ENCODE measurements at regions not wholly inside any gene's neighbourhood (a gene's known extent, or its start where the extent isn't known, plus 50 kb on each side); places are given as distances from the start of the nearest gene placed in this dataset.
"Not testable (repeated sequence)": the region's sequence is repeated elsewhere in the genome, so short reads cannot be mapped to it uniquely, and the experiment has no call there.

DNA sequence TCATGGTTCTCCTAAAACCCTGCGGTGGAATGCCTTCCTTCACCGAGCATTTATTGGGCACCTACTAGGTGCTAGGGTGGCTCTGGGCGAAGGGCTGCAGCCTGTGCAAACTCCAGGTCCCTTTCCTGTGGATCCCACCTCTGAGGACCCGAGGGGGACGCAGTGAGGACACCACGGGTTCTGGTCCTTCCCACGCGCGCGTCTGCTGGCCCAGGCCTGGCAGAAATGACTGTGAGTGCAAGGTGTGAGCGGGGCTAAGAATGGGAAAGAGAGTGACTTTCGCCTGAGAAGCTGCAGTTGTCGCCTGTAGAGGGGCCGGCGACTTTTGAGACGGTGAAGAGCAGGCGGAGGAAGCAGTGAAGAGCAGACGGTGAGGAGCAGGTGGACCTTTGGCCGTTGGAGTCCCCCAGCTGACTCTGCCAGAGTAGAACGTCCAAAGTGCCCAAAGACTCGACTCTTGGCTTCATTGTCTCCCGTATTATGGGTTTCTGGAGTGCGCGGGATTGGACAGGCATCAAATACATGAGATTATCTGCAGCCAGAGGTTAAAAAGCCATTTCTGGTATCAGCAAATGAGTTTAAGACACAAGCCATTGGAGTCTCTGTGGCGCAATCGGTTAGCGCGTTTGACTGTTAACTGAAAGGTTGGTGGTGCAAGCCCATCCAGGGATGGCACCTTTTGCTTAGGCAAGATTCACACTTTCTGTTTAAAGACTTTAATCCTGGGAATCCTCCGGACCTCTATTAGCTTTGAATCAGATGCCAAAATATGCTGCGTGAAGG is 78.1 kb downstream of the PPIAL4G start:
- not testable (repeated sequence) for H3K4me2 ChIP-seq (ENCODE audit: insufficient read depth, low read length); H3K36me3 ChIP-seq (ENCODE audit: insufficient read depth, low read length); H4K20me1 ChIP-seq (ENCODE audit: insufficient read depth, low read length); H3K27me3 ChIP-seq (ENCODE audit: insufficient read depth, low read length, poor library complexity); H3K79me2 ChIP-seq (ENCODE audit: insufficient read depth, low read length); H3K9ac ChIP-seq (ENCODE audit: low read depth, low read length); H3K4me3 ChIP-seq (ENCODE audit: low read depth in 1 of 2, low read length in 2 of 2); H3K27ac ChIP-seq (ENCODE audit: low read length); H3K9me3 ChIP-seq (ENCODE audit: insufficient read depth, low read length, severe bottlenecking); DNase-seq; ATAC-seq (ENCODE audit: insufficient read depth, low read depth); H2AFZ ChIP-seq (ENCODE audit: low read depth, low read length)
- H3K4me1 ChIP-seq (ENCODE audit: insufficient read depth, low read length): peaks cover 13% of the 10 kb centered on the region

DNA sequence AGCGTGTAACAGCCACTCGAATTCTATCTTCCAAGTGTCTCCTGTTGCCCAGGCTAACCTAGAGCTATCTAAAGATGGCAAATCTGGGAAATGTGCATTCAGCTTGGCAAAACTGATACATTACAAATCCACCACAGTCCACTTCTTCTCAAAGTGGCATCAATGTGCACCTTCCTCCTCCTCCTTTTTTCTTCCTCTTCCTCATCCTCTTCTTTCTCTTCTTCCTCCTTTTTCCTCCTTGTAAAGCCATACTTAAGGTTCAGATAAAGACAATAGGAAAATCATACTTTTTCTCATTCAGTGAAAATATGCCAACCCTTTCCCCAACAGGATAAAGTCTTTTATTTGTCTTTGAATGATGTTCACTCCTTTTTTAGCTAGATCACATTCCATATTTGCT is 79.2 kb downstream of the PPIAL4G start:
- not testable (repeated sequence) for H3K79me2 ChIP-seq (ENCODE audit: insufficient read depth, low read length); H3K4me2 ChIP-seq (ENCODE audit: insufficient read depth, low read length); H3K27me3 ChIP-seq (ENCODE audit: insufficient read depth, low read length, poor library complexity); H3K9ac ChIP-seq (ENCODE audit: low read depth, low read length); DNase-seq; H3K36me3 ChIP-seq (ENCODE audit: insufficient read depth, low read length); H2AFZ ChIP-seq (ENCODE audit: low read depth, low read length); H3K27ac ChIP-seq (ENCODE audit: low read length); H4K20me1 ChIP-seq (ENCODE audit: insufficient read depth, low read length); ATAC-seq (ENCODE audit: insufficient read depth, low read depth); H3K4me3 ChIP-seq (ENCODE audit: low read depth in 1 of 2, low read length in 2 of 2); H3K9me3 ChIP-seq (ENCODE audit: insufficient read depth, low read length, severe bottlenecking)
- H3K4me1 ChIP-seq (ENCODE audit: insufficient read depth, low read length): peaks cover 13% of the 10 kb centered on the region

DNA sequence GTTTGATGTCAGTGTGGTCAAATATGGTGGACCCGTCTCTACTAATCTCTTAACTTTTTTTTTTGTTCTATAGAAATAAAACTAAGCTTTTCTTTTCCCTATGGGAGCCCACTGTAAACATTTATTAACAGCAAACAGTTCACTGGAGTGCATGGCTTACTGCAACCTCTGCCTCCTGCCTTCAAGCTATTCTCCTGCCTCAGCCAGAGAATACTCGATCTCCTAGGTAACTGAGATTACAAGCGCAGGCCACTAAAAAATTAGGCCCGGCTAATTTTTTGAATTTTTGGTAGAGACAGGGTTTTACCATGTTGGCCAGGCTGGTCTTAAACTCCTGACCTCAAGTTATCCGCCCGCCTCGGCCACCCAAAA is 80.0 kb downstream of the PPIAL4G start:
- not testable (repeated sequence) for H3K79me2 ChIP-seq (ENCODE audit: insufficient read depth, low read length); H4K20me1 ChIP-seq (ENCODE audit: insufficient read depth, low read length); DNase-seq; ATAC-seq (ENCODE audit: insufficient read depth, low read depth); H3K27ac ChIP-seq (ENCODE audit: low read length); H3K9me3 ChIP-seq (ENCODE audit: insufficient read depth, low read length, severe bottlenecking); H3K27me3 ChIP-seq (ENCODE audit: insufficient read depth, low read length, poor library complexity); H3K36me3 ChIP-seq (ENCODE audit: insufficient read depth, low read length)
- H3K4me2 ChIP-seq (ENCODE audit: insufficient read depth, low read length): peak overlapping the region; percentile 71
- peak overlapping the region in 1 of 2 experiments; percentile 60; a peak in 3 of 4 replicates for H3K4me3 ChIP-seq (ENCODE audit: low read depth in 1 of 2, low read length in 2 of 2)
- peak overlapping the region; percentile 36; the same call in 1 of the 2 replicates for H2AFZ ChIP-seq (ENCODE audit: low read depth, low read length)
- peaks cover 13% of the 10 kb centered on the region for H3K4me1 ChIP-seq (ENCODE audit: insufficient read depth, low read length)
- H3K9ac ChIP-seq (ENCODE audit: low read depth, low read length): peak overlapping the region; percentile 57

DNA sequence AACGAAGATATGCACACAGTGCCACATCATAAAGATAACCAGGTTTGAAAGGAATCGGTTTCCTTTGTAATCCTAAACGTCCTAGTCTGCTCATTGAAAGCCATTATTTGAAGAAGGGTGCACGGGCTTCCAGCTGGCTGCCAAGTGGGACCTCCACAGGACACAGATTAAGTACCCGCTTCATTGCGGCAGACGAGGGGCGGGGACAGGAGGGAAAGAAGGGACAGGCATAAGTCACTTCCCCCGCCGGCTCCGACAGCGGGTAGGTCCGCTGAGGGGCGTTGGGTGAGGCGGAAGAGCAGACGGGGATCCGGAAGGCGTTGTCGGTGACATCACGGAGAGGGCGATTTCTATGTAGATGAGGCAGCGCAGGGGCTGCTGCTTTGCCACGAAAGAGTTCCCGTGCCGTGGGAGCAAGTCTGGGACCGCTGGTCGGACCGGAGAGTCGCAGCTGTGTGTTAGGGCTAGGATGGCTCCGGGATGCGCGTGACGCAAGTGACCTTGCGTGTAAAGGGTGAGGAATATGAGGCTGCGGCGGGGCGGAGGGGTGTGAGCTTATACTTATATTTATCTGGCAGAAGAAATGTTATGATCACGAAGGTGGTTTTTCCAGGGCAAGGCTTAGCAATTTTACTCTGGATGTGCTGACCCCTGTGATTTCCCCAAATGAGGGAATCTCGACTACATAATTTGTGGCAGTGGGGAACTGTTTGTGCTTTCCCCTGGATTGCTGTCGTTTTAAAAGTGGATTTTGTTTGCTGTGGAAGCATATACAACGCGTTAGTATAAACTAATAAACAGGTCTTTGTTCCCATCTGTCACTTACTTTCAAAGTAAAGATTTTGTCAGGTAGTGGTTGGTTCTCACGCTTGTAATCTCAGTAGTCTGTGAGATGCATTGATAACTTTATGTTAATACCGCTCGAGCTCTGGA is 80.7 kb downstream of the PPIAL4G start:
- Histone ChIP-seq H3K27ac (ENCODE audit: low read length) (peak overlapping the region; percentile 38), H3K4me1 (ENCODE audit: insufficient read depth, low read length) (peaks cover 16% of the 10 kb centered on the region), H3K4me3 (ENCODE audit: low read depth in 1 of 2, low read length in 2 of 2) (peak overlapping the region; percentile 34 to 60; a peak in 3 of 4 replicates), H3K9ac (ENCODE audit: low read depth, low read length) (peak overlapping the region; percentile 57), H3K4me2 (ENCODE audit: insufficient read depth, low read length) (peak overlapping the region; percentile 71), H2AFZ (ENCODE audit: low read depth, low read length) (peak overlapping the region; percentile 79)
- ATAC-seq (ENCODE audit: insufficient read depth, low read depth) (peak; percentile 97), DNase-seq (peak; percentile 85)
- H3K36me3 ChIP-seq (ENCODE audit: insufficient read depth, low read length); H3K27me3 ChIP-seq (ENCODE audit: insufficient read depth, low read length, poor library complexity); H4K20me1 ChIP-seq (ENCODE audit: insufficient read depth, low read length); H3K9me3 ChIP-seq (ENCODE audit: insufficient read depth, low read length, severe bottlenecking); H3K79me2 ChIP-seq (ENCODE audit: insufficient read depth, low read length): not testable (repeated sequence)

DNA sequence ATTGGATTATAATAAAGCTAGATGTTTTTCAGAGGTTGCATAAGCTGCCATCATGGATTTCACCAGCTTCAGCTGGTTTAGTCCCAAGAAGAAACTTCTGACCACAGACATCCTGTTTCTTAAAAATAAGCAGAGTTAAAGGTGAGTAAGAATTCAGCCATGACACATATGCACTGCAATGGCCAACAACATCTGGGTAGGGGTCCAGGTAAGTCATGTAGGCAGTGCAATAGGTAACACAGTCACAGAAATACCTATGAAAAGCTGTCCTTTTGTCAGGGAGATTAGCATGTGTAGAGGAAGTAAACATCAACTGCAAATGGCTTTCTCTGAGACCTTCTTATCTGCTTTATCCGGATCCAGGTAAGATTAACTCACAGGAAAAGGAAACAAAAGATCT is 85.6 kb downstream of the PPIAL4G start:
- not testable (repeated sequence) for H3K9me3 ChIP-seq (ENCODE audit: insufficient read depth, low read length, severe bottlenecking); H3K36me3 ChIP-seq (ENCODE audit: insufficient read depth, low read length); H3K79me2 ChIP-seq (ENCODE audit: insufficient read depth, low read length); H3K9ac ChIP-seq (ENCODE audit: low read depth, low read length); H2AFZ ChIP-seq (ENCODE audit: low read depth, low read length); H3K4me2 ChIP-seq (ENCODE audit: insufficient read depth, low read length); DNase-seq; H3K27ac ChIP-seq (ENCODE audit: low read length); H3K27me3 ChIP-seq (ENCODE audit: insufficient read depth, low read length, poor library complexity); H4K20me1 ChIP-seq (ENCODE audit: insufficient read depth, low read length); ATAC-seq (ENCODE audit: insufficient read depth, low read depth); H3K4me3 ChIP-seq (ENCODE audit: low read depth in 1 of 2, low read length in 2 of 2)
- H3K4me1 ChIP-seq (ENCODE audit: insufficient read depth, low read length): peaks cover 13% of the 10 kb centered on the region

DNA sequence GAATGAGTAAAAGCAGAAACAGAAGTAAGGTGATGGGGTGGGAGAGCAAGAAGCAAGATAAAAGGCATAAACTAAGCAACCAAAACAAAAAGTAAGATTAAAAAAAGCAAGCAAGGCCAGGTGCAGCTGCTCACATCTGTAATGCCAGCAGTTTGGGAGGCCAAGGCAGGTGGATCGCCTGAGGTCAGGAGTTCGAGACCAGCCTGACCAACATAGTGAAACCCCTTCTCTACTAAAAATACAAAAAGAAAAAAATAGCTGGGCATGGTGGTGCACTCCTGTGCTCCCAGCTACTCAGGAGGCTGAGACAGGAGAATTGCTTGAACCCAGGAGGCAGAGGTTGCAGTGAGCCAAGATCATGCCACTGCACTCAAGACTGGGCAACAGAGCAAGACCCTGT is 90.6 kb downstream of the PPIAL4G start:
- not testable (repeated sequence) for ATAC-seq (ENCODE audit: insufficient read depth, low read depth); DNase-seq; H4K20me1 ChIP-seq (ENCODE audit: insufficient read depth, low read length); H3K27ac ChIP-seq (ENCODE audit: low read length); H3K4me3 ChIP-seq (ENCODE audit: low read depth in 1 of 2, low read length in 2 of 2); H2AFZ ChIP-seq (ENCODE audit: low read depth, low read length); H3K4me1 ChIP-seq (ENCODE audit: insufficient read depth, low read length); H3K36me3 ChIP-seq (ENCODE audit: insufficient read depth, low read length); H3K79me2 ChIP-seq (ENCODE audit: insufficient read depth, low read length); H3K4me2 ChIP-seq (ENCODE audit: insufficient read depth, low read length); H3K27me3 ChIP-seq (ENCODE audit: insufficient read depth, low read length, poor library complexity); H3K9me3 ChIP-seq (ENCODE audit: insufficient read depth, low read length, severe bottlenecking); H3K9ac ChIP-seq (ENCODE audit: low read depth, low read length)

DNA sequence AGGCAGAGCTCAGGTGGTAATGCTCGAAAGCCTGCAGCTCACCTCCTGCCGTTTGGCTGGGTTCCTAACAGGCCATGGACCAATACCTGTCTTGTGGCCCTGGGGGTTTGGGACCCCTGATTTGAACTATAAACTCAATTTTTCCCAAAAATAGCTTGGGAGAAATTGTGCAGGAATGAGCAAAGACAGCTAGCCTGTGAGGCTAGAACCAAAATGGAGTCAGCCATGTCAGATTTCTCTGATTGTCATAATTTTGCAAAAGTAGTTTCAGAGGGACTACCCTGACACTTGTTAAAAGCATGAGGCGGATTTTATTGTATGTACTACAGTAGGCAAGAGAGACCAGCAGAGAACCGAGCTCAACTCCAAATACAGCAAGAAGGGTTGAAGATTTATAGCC is 91.8 kb downstream of the PPIAL4G start:
- DNase-seq; H3K9ac ChIP-seq (ENCODE audit: low read depth, low read length); H3K4me2 ChIP-seq (ENCODE audit: insufficient read depth, low read length); H2AFZ ChIP-seq (ENCODE audit: low read depth, low read length); H3K4me3 ChIP-seq (ENCODE audit: low read depth in 1 of 2, low read length in 2 of 2); H3K27me3 ChIP-seq (ENCODE audit: insufficient read depth, low read length, poor library complexity); ATAC-seq (ENCODE audit: insufficient read depth, low read depth); H3K9me3 ChIP-seq (ENCODE audit: insufficient read depth, low read length, severe bottlenecking); H3K79me2 ChIP-seq (ENCODE audit: insufficient read depth, low read length); H3K36me3 ChIP-seq (ENCODE audit: insufficient read depth, low read length); H3K4me1 ChIP-seq (ENCODE audit: insufficient read depth, low read length); H4K20me1 ChIP-seq (ENCODE audit: insufficient read depth, low read length); H3K27ac ChIP-seq (ENCODE audit: low read length): not testable (repeated sequence)
